NCI-H2196 (cell line): ENCODE measurements at regions not wholly inside any gene's neighbourhood (a gene's known extent, or its start where the extent isn't known, plus 50 kb on each side); places are given as distances from the start of the nearest gene placed in this dataset.

Source experiments
- DNase-seq: peaks from one replicate; lab custom pipeline; 2025; ENCODE audit not compliant: unreplicated experiment; lab: John Stamatoyannopoulos, UW

- no peak for DNase-seq
Observed at GRCh38 chr2:45182667-45183295, 173.5 kb upstream of the SIX2 start.

- DNase-seq: no peak
Observed at GRCh38 chr2:45180779-45181178, 171.5 kb upstream of the SIX2 start.

GRCh38 chr2:45180033-45180746 lies 170.9 kb upstream of the SIX2 start:
- DNase-seq: no peak

GRCh38 chr2:45178854-45179253 lies 169.6 kb upstream of the SIX2 start:
- no peak for DNase-seq

- DNase-seq: no peak
Observed at GRCh38 chr2:45178359-45178758, 169.1 kb upstream of the SIX2 start.

- DNase-seq: no peak
Observed at GRCh38 chr2:45177870-45178269, 168.6 kb upstream of the SIX2 start.

- DNase-seq: peak; percentile 13
Observed at GRCh38 chr2:45176390-45176789, 167.1 kb upstream of the SIX2 start.

- no peak for DNase-seq
Observed at GRCh38 chr2:45173513-45173912, 164.3 kb upstream of the SIX2 start.

GRCh38 chr2:45172760-45173392 lies 163.6 kb upstream of the SIX2 start:
- no peak for DNase-seq

GRCh38 chr2:45172142-45172541 lies 162.9 kb upstream of the SIX2 start:
- no peak for DNase-seq

- DNase-seq: peak; percentile 43
Observed at GRCh38 chr2:45171136-45171501, 161.9 kb upstream of the SIX2 start.

- peak; percentile 62 for DNase-seq
Observed at GRCh38 chr2:45170191-45171135, 161.2 kb upstream of the SIX2 start.

GRCh38 chr2:45169339-45170190 lies 160.3 kb upstream of the SIX2 start:
- peak; percentile 62 for DNase-seq

- DNase-seq: peak; percentile 23
Observed at GRCh38 chr2:45168711-45169338, 159.6 kb upstream of the SIX2 start.

- DNase-seq: peak; percentile 28
Observed at GRCh38 chr2:45167920-45168629, 158.8 kb upstream of the SIX2 start.

GRCh38 chr2:45166229-45166890 lies 157.1 kb upstream of the SIX2 start:
- DNase-seq: peak; percentile 45

- DNase-seq: no peak
Observed at GRCh38 chr2:45162711-45163110, 153.5 kb upstream of the SIX2 start.

GRCh38 chr2:45156605-45157004 lies 147.4 kb upstream of the SIX2 start:
- no peak for DNase-seq
